Thoracic aorta (tissue), 2 donors: ENCODE measurements at regions not wholly inside any gene's neighbourhood (a gene's known extent, or its start where the extent isn't known, plus 50 kb on each side); places are given as distances from the start of the nearest gene placed in this dataset.

Experiments
- ATAC-seq: fragments of 150-250 bp; one replicate; pipeline ENCODE4 v1.8.0; 2017; ENCODE audit warnings: low read depth; ENCODE audit not compliant: insufficient number of reproducible peaks, low FRiP score
- DNase-seq: peaks from one replicate; pipeline ENCODE4 v3.0.0-alpha.2; 2020; ENCODE audit warnings: low spot score
- H3K27ac ChIP-seq, 2 donors: fragments of 200-600 bp; sonication (generic); 1 replicate in 1 of 2; 2 replicates in 1 of 2; pipeline ENCODE4 v1.5.1; 2016; ENCODE audit warnings: mild to moderate bottlenecking in 2 of 2, moderate library complexity in 2 of 2
- H3K27me3 ChIP-seq: fragments of 200-600 bp; sonication (generic); replicated peaks from 2 replicates; pipeline ENCODE4 v1.6.0; 2016; ENCODE audit warnings: mild to moderate bottlenecking; ENCODE audit not compliant: insufficient read depth
- H3K36me3 ChIP-seq: fragments of 200-600 bp; sonication (generic); one replicate; pipeline ENCODE4 v1.5.1; 2016
- H3K4me1 ChIP-seq, 2 donors: fragments of 200-600 bp; sonication (generic); 1 replicate in 1 of 2; 2 replicates in 1 of 2; pipeline versions ENCODE4 v1.5.1 to v1.6.0; 2016; ENCODE audit warnings: low read depth in 2 of 2, mild to moderate bottlenecking in 1 of 2; ENCODE audit not compliant: control insufficient read depth in 1 of 2
- H3K4me3 ChIP-seq: fragments of 200-600 bp; sonication (generic); 2 replicates; pipeline ENCODE4 v1.5.1; 2016; ENCODE audit warnings: mild to moderate bottlenecking
- H3K9me3 ChIP-seq: fragments of 200-600 bp; sonication (generic); 2 replicates; pipeline ENCODE4 v1.5.1; 2016
- CTCF ChIP-seq: fragments of 200-600 bp; sonication (generic); IDR thresholded peaks from one replicate; pipeline ENCODE4 v1.5.1; 2019; ENCODE audit warnings: antibody characterized with exemption

GRCh38 chr11:38138972-38139371, 1540.9 kb upstream of the RAG2 start:
- Histone ChIP-seq H3K4me3 (no peak overlapping the region), H3K9me3 (no peaks in the 10 kb centered on the region), H3K36me3 (no peaks in the 10 kb centered on the region), H3K4me1 (no peaks in the 10 kb centered on the region), H3K27ac (no peak overlapping the region), H3K27me3 (no peaks in the 10 kb centered on the region)
- ATAC-seq: no peak
- TF ChIP-seq CTCF: no peak
- no peak for DNase-seq

GRCh38 chr11:38136887-38137286, 1538.9 kb upstream of the RAG2 start:
- Histone ChIP-seq H3K27me3 (no peaks in the 10 kb centered on the region), H3K9me3 (no peaks in the 10 kb centered on the region), H3K4me3 (no peak overlapping the region), H3K27ac (no peak overlapping the region), H3K36me3 (no peaks in the 10 kb centered on the region), H3K4me1 (no peaks in the 10 kb centered on the region)
- DNase-seq: no peak
- TF ChIP-seq CTCF: no peak
- no peak for ATAC-seq

- H3K9me3 ChIP-seq: no peaks in the 10 kb centered on the region
- no peaks in the 10 kb centered on the region for H3K27me3 ChIP-seq
- ATAC-seq (no peak), DNase-seq (no peak)
- no peak for TF ChIP-seq CTCF
- H3K4me3 ChIP-seq: no peak overlapping the region
- H3K27ac ChIP-seq: no peak overlapping the region
- H3K36me3 ChIP-seq: no peaks in the 10 kb centered on the region
- no peaks in the 10 kb centered on the region for H3K4me1 ChIP-seq
Measured at GRCh38 chr11:38131535-38131934, 1533.5 kb upstream of the RAG2 start.

- no peaks in the 10 kb centered on the region for H3K9me3 ChIP-seq
Measured at GRCh38 chr11:38130976-38131375, 1532.9 kb upstream of the RAG2 start.

GRCh38 chr11:38130514-38130913, 1532.5 kb upstream of the RAG2 start:
- DNase-seq: no peak
- no peak for TF ChIP-seq CTCF
- H3K9me3 ChIP-seq: no peaks in the 10 kb centered on the region
- no peaks in the 10 kb centered on the region for H3K36me3 ChIP-seq
- H3K4me1 ChIP-seq: no peaks in the 10 kb centered on the region
- no peak overlapping the region for H3K4me3 ChIP-seq
- no peaks in the 10 kb centered on the region for H3K27me3 ChIP-seq
- H3K27ac ChIP-seq: no peak overlapping the region
- ATAC-seq: no peak

More at GRCh38 chr11:38130976-38131375, 1532.9 kb upstream of the RAG2 start:
- H3K4me3 ChIP-seq: no peak overlapping the region
- no peaks in the 10 kb centered on the region for H3K27me3 ChIP-seq
- H3K4me1 ChIP-seq: no peaks in the 10 kb centered on the region
- TF ChIP-seq CTCF: no peak
- no peak for ATAC-seq
- DNase-seq: no peak
- no peak overlapping the region for H3K27ac ChIP-seq
- H3K36me3 ChIP-seq: no peaks in the 10 kb centered on the region
